NCI-H1105 treated with DMSO at 0.1 percent for 48 hours (cell line): ENCODE measurements at regions not wholly inside any gene's neighbourhood (a gene's known extent, or its start where the extent isn't known, plus 50 kb on each side); places are given as distances from the start of the nearest gene placed in this dataset.
"Not testable (repeated sequence)": the region's sequence is repeated elsewhere in the genome, so short reads cannot be mapped to it uniquely, and the experiment has no call there.

Experiments used
- DNase-seq: peaks from one replicate; lab custom pipeline; 2025; lab: John Stamatoyannopoulos, UW

GRCh38 chr2:88860421-88861075, 169.1 kb downstream of the RPIA start:
- no peak for DNase-seq

- DNase-seq = no peak
These were observed 174.4 kb downstream of the RPIA start for GRCh38 chr2:88865801-88866371.

- DNase-seq = no peak
These were observed 175.3 kb downstream of the RPIA start for GRCh38 chr2:88866756-88867155.

- DNase-seq = no peak
These were observed 177.4 kb downstream of the RPIA start for GRCh38 chr2:88868861-88869260.

GRCh38 chr2:88870267-88870839, 178.9 kb downstream of the RPIA start:
- DNase-seq = no peak

GRCh38 chr2:88871336-88871735, 179.9 kb downstream of the RPIA start:
- no peak for DNase-seq

- no peak for DNase-seq
These were observed 182.1 kb downstream of the RPIA start for GRCh38 chr2:88873620-88874019.

- DNase-seq = peak; percentile 32
These were observed 182.7 kb downstream of the RPIA start for GRCh38 chr2:88874063-88874657.

GRCh38 chr2:88875736-88876135, 184.3 kb downstream of the RPIA start:
- DNase-seq = no peak

- DNase-seq = peak; percentile 71
These were observed 189.0 kb downstream of the RPIA start for GRCh38 chr2:88880441-88880953.

- no peak for DNase-seq
These were observed 193.8 kb downstream of the RPIA start for GRCh38 chr2:88885275-88885674.

GRCh38 chr2:88885679-88886416, 194.4 kb downstream of the RPIA start:
- no peak for DNase-seq

GRCh38 chr2:88887466-88887865, 196.0 kb downstream of the RPIA start:
- not testable (repeated sequence) for DNase-seq

- DNase-seq = no peak
These were observed 200.7 kb downstream of the RPIA start for GRCh38 chr2:88892207-88892606.

- no peak for DNase-seq
These were observed 201.3 kb downstream of the RPIA start for GRCh38 chr2:88892788-88893187.

- no peak for DNase-seq
These were observed 205.5 kb downstream of the RPIA start for GRCh38 chr2:88896971-88897370.

GRCh38 chr2:88897715-88898114, 206.2 kb downstream of the RPIA start:
- no peak for DNase-seq

- peak; percentile 45 for DNase-seq
These were observed 212.4 kb downstream of the RPIA start for GRCh38 chr2:88903749-88904353.

- DNase-seq = no peak
These were observed 221.8 kb downstream of the RPIA start for GRCh38 chr2:88913280-88913679.

GRCh38 chr2:88919087-88919738, 227.7 kb downstream of the RPIA start:
- no peak for DNase-seq

- not testable (repeated sequence) for DNase-seq
These were observed 228.9 kb downstream of the RPIA start for GRCh38 chr2:88920399-88920798.
